ENCODE measurements at regions not wholly inside any gene's neighbourhood (a gene's known extent, or its start where the extent isn't known, plus 50 kb on each side); places are given as distances from the start of the nearest gene placed in this dataset.

- no peak overlapping the region for H3K27ac ChIP-seq
- TF ChIP-seq CTCF (conservative IDR thresholded peaks at IDR 0.05): peak; percentile 73
Observed at GRCh38 chr18:40413160-40413559, 1541.9 kb upstream of the PIK3C3 start.

DNA sequence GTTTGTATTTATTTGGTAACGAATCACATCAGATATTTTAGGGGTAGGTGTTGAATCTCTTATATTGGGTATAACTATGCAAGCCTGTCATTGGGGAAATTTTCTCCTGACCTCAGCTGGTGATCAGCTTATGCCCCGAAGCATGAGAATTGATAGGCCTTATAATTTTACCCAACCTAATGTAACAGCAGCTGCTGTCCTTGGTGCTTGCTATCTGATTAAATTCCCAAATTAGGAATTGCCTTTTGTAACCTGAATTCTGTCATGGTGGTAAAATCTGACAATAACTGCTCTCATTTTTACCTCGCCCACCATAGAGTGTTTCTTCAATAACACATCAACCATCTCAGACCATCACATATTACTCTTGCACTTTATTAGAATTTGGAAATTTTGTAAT is 1542.6 kb upstream of the PIK3C3 start:
- H3K27ac ChIP-seq: no peak overlapping the region
- no peak for TF ChIP-seq CTCF (conservative IDR thresholded peaks at IDR 0.05)

- no peak overlapping the region for H3K27ac ChIP-seq
- TF ChIP-seq CTCF (conservative IDR thresholded peaks at IDR 0.05): no peak
Observed at GRCh38 chr18:40407909-40408308, 1547.1 kb upstream of the PIK3C3 start.

DNA sequence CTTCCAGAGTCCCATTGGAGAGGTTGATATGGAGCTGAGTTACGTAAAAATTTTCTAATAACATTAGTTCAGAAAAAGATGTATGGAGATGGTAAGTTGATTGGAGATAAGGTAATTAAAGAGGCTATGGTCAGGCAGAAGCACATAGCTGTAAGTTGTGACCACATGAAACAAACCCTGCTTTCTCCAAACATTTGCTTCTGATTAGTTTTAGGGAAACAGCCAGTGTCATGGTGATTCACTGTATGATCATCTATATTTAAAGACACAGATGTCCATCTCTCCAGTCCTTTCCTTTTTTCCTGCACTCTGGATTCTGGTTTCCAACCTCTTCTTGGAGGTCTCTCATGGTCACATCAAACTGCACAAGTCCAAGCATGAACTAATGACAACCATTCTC is 1550.8 kb upstream of the PIK3C3 start:
- no peak overlapping the region for H3K27ac ChIP-seq
- TF ChIP-seq CTCF (conservative IDR thresholded peaks at IDR 0.05): no peak

- no peak overlapping the region for H3K27ac ChIP-seq
- TF ChIP-seq CTCF (conservative IDR thresholded peaks at IDR 0.05): no peak
Observed at GRCh38 chr18:40402052-40402451, 1553.0 kb upstream of the PIK3C3 start.

DNA sequence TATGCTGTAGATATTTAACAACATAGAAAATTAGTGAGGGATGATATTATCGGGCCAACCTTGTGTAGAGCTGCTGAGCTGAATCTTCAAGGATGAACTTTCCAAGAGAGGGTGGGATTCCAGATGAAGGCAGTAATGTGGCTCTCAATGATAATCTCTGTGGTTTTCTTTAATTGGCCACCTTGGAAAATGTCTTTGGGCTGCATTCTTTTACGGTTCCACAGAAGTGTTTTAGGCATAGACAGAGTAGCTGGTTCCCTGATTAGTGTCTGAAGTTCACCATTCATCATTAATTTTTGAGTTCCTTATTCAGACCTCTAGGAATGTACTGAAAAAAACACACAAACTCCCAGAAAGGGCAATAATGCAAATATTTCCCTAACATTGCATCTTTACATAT is 1566.9 kb upstream of the PIK3C3 start:
- no peak for TF ChIP-seq CTCF (conservative IDR thresholded peaks at IDR 0.05)
- H3K27ac ChIP-seq: no peak overlapping the region

DNA sequence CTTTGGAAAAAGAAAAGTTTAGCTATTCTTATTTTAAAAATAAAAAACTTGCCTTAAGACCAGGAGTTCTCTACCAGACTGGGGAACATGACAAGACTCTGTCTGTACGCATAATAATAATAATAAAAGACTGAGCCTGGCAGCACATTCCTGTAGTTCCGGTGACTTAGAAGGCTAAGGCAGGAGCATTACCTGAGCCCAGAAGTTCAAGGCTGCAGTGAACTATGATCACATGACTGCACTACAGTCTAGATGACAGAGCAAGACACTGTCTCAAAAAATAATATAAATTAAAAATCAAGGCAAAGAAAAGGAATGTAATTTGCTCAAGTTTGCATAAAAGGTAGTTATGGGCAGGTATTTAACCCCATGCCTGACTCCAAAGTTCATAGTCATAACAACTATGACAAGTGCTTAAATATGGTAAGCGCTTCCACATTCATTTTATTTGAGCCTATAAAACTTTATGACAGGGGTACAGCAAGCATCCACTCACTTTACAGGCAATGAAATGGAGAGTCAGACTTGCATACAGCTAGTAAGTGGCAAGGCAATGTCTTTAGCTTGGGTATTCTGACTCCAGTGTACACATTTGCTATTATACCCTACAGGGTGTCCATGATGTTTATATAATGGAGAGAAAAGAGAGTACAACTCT is 1567.8 kb upstream of the PIK3C3 start:
- TF ChIP-seq CTCF (conservative IDR thresholded peaks at IDR 0.05): no peak
- H3K27ac ChIP-seq: no peak overlapping the region

All from VCaP (cell line).